Gastroesophageal sphincter (tissue), 3 donors: ENCODE measurements at regions not wholly inside any gene's neighbourhood (a gene's known extent, or its start where the extent isn't known, plus 50 kb on each side); places are given as distances from the start of the nearest gene placed in this dataset.

Experiments
- CTCF ChIP-seq, 4 experiments: fragments of 200-600 bp in 2 of 4; fragments of 450-650 bp in 2 of 4; sonication (generic) in 1 of 4; IDR thresholded peaks; one replicate each; pipeline ENCODE4 v1.5.1; 2017 to 2019; ENCODE audit warnings: antibody characterized with exemption in 4 of 4, mild to moderate bottlenecking in 2 of 4, moderate library complexity in 2 of 4
- POLR2A ChIP-seq, 2 donors: fragments of 450-650 bp; IDR thresholded peaks; one replicate each; pipeline ENCODE4 v1.6.1; 2017; ENCODE audit warnings: antibody characterized with exemption in 2 of 2, mild to moderate bottlenecking in 2 of 2, moderate library complexity in 1 of 2
- POLR2AphosphoS5 ChIP-seq: sonication (generic); formaldehyde crosslinking; IDR thresholded peaks from one replicate; pipeline ENCODE4 v1.6.1; 2017; ENCODE audit warnings: antibody characterized with exemption

GRCh38 chr5:164289526-164289925 lies 784.1 kb downstream of the MAT2B start:
- TF ChIP-seq CTCF (IDR thresholded peaks at IDR 0.05) (no peak), POLR2A (IDR thresholded peaks at IDR 0.05) (no peak), POLR2AphosphoS5 (no peak)
